HG03432 (cell line): ENCODE measurements at regions not wholly inside any gene's neighbourhood (a gene's known extent, or its start where the extent isn't known, plus 50 kb on each side); places are given as distances from the start of the nearest gene placed in this dataset.
"Not testable (repeated sequence)": the region's sequence is repeated elsewhere in the genome, so short reads cannot be mapped to it uniquely, and the experiment has no call there.

Experiments
- ATAC-seq: cut with Tn5 transposase; IDR thresholded peaks from one replicate; pipeline ENCODE4 v1.9.1; 2021; ENCODE audit warnings: mild to moderate bottlenecking, moderate library complexity; ENCODE audit not compliant: unreplicated experiment

DNA sequence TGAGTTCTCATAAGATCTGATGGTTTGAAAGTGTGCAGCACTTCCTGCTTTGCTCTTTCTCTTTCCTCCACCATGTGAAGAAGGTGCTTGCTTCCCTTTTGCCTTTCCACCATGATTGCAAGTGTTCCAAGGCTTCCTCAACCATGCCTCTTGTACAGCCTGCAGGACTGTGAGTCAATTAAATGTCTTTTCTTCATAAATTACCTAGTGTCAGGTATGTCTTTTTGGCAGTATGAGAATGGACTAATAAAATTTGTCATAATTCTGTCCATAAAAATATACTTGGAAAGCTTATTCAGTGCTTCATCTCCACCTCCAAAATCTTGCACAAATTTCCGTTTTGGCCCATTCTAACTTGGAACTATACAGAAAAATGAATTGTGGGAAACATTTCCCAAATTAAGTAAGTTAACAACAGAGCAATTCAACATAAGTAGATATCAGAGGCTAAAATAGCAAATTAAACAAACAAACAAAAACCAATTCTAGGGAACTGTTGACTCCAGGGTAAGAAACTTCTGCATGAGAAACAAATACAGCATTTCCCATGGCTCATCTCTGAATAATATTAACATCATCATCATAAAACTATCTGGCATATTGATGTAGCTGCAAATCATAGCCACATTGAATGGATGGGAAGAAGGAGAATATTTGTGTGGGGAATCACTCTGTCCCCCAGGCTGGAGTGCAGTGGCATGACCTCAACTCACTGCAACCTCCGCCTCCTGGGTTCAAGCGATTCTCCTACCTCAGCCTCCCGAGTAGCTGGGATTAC lies 459.5 kb upstream of the FAR2 start:
- ATAC-seq = no peak

DNA sequence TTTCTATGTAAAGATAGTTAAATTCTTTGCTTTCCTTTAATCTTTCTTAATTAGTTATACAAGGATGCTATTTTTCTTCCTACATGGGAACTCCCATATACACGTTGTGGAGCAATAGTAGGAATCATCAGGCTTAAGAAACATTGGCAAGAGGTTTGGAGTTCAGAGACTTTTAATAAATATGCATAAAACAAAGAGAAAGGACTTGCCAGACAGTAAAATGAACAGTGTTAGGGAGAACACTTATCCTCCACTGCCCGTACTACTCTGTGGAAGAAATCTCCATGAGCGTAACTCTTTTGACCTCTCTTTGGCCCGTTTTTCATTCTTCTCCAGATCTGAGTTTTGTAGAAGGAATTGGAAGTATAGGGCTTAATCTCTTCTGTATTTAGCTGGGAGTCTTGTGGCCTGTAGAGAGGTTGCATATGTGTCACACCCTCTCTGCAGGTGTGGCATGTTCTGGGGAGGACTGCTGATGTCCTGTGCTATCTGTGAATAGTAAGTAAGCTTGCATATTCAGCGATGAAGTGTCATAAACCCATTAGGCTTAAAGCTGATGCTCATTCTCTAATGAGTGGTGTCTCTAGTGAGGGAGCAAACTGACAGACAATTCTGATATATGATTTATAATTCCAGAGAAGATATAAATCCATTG lies 455.4 kb upstream of the FAR2 start:
- ATAC-seq = no peak

DNA sequence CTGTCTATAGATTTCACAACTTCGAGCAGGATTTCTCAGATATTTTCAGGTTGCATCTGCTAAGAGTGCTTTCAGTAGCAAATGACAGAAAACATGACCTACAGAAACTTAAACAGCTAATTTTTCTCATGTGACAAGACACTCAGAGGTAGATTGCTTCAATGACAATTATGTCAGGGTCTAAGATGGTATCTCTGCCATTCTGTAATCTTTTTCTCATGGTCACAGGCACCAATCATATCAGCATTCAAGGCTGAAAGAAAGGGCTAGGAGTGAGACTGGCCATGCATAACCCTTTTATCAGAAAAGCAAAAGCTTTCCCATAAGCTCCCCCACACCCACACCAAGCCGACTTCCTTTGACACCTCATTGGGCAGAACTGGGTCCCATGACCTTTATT lies 450.5 kb upstream of the FAR2 start:
- peak; percentile 48 for ATAC-seq

GRCh38 chr12:28699029-28699428 lies 450.0 kb upstream of the FAR2 start:
- ATAC-seq = no peak

DNA sequence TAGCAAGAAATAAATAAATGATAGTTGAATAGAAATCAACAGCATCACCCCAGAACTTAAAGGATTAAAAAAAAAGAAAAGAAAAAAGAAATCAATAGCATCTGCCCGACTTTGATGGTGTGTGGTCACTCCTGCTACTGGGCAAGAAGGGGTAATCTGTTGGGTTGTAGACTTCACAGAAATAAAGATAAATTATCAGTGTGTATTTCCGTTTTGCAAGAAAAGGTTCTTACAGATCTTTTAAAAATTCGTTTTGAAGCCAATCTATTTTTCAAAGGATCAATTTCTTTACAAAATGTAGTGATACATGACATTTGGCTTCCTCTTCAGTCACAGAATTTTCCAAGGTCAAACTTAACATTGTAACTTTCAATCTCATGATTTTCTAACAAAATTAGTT lies 448.9 kb upstream of the FAR2 start:
- ATAC-seq = no peak

DNA sequence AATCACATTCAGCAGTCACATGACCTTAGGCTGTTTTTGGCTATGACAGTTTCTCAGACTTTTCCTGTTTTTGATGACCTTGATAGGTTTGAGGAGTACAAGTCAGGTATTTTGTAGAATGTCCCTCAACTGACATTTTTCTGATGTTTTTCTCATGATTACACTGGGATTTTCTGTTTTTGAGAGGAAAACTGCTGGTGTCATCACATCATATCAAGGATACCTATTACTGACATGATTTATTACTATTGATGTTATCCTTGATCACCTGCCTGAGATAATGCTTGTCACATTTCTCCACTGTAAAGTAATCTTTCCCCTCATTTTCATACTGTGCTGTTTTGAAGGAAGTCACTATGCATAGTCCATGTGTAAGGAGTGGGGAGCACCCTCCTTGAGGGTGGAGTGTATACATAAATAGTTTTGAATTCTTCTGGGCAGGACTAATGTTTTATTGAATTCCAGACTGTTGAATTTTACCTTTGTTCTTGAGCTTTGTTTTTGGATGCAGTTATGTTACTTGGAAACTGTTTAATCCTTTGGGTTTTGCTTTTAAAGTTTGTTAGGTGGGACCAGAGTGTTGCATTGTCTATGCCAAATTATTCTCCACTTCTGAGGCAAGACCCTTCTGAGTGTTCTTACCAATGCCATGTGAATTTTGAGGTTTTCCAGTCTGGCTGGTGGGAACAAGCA lies 444.5 kb upstream of the FAR2 start:
- ATAC-seq = no peak

- ATAC-seq = no peak
These were observed 440.1 kb upstream of the FAR2 start for GRCh38 chr12:28708918-28709371.

GRCh38 chr12:28709986-28710685 lies 438.9 kb upstream of the FAR2 start:
- ATAC-seq = no peak

GRCh38 chr12:28710882-28711281 lies 438.2 kb upstream of the FAR2 start:
- ATAC-seq = no peak

- no peak for ATAC-seq
These were observed 437.7 kb upstream of the FAR2 start for GRCh38 chr12:28711421-28711820.

- ATAC-seq = no peak
These were observed 406.3 kb upstream of the FAR2 start for GRCh38 chr12:28742791-28743190.

DNA sequence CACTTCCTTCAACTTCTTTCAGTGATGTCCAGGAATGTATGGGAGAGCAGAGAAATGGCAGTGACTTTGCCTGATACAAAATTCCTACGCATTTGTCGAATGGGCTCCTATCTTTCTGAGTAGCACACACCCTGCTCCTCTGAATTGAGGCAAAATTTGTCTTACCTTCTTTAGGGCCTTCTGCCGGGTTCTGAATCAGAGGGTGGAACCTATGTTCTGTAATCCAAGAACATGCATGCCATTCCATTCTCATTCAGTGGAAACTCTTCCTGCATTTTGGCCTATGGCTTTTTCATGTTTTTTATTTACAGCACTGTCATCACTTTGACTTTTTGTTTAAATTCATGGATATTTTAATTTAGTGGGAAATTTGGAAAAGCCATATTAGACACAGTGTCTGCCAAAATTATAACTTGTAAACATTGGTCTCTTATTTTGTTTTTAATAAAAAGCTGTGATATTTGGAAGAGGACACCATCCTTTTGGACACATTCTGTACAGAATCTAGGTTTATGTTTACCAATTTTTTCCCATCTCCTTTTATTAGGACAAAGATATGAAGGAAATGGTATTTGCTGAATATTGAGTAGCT lies 402.2 kb upstream of the FAR2 start:
- no peak for ATAC-seq

- no peak for ATAC-seq
These were observed 398.0 kb upstream of the FAR2 start for GRCh38 chr12:28750946-28751685.

DNA sequence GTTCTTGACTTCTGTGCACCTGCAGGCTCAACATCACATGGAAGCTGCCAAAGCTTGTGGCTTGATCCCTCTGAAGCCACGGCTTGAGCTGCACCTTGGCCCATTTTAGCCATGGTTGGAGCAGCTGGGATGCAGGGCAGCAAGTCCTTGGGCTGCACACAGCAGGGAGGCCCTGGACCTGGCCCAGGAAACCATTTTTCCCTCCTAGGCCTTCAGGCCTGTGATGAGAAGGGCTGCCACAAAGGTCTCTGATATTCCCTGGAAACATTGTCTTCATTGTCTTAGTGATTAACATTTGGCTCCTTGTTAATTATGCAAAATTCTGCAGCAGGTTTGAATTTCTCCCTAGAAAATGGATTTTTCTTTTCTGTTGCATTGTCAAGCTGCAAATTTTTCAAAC lies 394.1 kb upstream of the FAR2 start:
- no peak for ATAC-seq

DNA sequence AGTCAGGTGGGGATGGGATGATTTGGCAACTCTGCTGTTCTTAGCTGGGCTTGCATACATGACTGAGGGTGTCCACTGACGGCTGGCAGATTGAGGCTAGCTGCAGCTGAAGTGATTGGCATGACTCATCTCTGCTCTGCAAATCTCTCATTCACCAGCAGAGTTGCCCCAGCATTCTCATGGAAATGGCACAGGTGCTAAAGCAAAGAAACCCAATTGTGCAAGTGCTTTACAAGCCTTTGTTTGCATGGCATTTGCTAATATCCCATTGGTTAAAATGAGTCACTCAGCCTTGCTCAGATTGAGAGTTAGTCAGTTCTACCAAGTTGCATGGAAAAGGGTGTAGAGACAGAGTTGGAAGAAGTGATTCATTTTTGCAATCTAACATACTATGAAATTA lies 389.7 kb upstream of the FAR2 start:
- no peak for ATAC-seq

DNA sequence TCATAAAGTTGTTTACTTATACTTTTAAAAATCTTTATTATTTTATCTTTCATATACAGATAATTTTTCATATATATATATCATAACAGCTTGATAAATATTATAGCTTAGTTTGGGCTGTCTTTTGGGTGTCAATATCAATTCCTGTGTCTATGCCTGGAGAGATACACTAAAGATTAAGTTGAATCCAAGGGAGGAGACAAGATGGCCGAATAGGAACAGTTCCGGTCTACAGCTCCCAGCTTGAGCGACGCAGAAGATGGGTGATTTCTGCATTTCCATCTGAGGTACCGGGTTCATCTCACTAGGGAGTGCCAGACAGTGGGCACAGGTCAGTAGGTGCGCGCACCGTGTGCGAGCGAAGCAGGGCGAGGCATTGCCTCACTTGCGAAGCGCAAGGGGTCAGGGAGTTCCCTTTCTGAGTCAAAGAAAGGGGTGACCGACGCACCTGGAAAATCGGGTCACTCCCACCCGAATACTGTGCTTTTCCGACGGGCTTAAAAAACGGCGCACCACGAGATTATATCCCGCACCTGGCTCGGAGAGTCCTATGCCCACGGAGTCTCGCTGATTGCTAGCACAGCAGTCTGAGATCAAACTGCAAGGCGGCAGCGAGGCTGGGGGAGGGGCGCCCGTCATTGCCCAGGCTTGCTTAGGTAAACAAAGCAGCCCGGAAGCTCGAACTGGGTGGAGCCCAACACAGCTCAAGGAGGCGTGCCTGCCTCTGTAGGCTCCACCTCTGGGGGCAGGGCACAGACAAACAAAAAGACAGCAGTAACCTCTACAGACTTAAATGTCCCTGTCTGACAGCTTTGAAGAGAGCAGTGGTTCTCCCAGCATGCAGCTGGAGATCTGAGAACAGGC lies 388.8 kb upstream of the FAR2 start:
- not testable (repeated sequence) for ATAC-seq

DNA sequence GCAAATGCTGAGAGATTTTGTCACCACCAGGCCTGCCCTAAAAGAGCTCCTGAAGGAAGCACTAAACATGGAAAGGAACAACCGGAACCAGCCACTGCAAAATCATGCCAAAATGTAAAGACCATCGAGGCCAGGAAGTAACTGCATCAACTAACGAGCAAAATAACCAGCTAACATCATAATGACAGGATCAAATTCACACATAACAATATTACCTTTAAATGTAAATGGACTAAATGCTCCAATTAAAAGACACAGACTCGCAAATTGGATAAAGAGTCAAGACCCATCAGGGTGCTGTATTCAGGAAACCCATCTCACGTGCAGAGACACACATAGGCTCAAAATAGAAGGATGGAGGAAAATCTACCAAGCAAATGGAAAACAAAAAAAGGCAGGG lies 387.2 kb upstream of the FAR2 start:
- ATAC-seq = not testable (repeated sequence)

DNA sequence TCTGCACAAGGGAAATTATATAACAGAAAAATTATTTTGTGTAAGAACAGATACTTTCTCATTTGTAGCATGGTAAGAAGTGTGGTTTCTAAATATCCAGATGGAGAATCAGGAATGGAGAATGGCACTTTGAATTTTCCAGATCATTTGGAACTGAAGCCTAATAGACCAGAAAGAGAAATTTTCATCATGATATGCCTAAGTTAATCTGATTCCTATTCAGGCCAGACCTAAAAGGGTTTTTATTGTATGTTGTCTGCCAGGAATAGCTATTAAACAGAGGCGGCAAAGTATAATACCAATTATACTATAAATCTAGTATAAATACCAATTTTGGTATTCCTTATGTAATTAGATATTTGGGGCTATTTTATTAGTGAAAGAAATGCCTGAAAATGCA lies 382.7 kb upstream of the FAR2 start:
- ATAC-seq = no peak

GRCh38 chr12:28767836-28768348 lies 381.2 kb upstream of the FAR2 start:
- ATAC-seq = no peak
